OCI-LY1 (cell line): ENCODE measurements at regions not wholly inside any gene's neighbourhood (a gene's known extent, or its start where the extent isn't known, plus 50 kb on each side); places are given as distances from the start of the nearest gene placed in this dataset.

Experiments used
- H2AFZ ChIP-seq: fragments of 200-600 bp; sonication (generic), shearing (Covaris generic); 2 replicates; pipeline ENCODE4 v1.6.0; 2014; ENCODE audit warnings: antibody characterized with exemption, mild to moderate bottlenecking, low read length
- H3F3A ChIP-seq: fragments of 200-600 bp; sonication (generic), shearing (Covaris generic); 2 replicates; pipeline ENCODE4 v1.6.0; 2014; ENCODE audit warnings: mild to moderate bottlenecking, antibody characterized with exemption, low read length, moderate library complexity; ENCODE audit not compliant: insufficient read depth
- H3K27ac ChIP-seq: fragments of 200-600 bp; sonication (generic); 2 replicates; pipeline ENCODE4 v1.5.1; 2014; ENCODE audit warnings: low read length, mixed run types, mild to moderate bottlenecking, low read depth; ENCODE audit not compliant: poor library complexity, severe bottlenecking
- H3K27me3 ChIP-seq: fragments of 200-600 bp; sonication (generic); 2 replicates; pipeline ENCODE4 v1.6.0; 2014; ENCODE audit warnings: antibody characterized with exemption, mild to moderate bottlenecking, low read length, moderate library complexity; ENCODE audit not compliant: insufficient read depth
- H3K36me3 ChIP-seq: fragments of 200-600 bp; sonication (generic); 2 replicates; pipeline ENCODE4 v1.6.1; 2014; ENCODE audit warnings: mild to moderate bottlenecking, antibody characterized with exemption, low read length, moderate library complexity, mixed read lengths; ENCODE audit not compliant: insufficient read depth
- H3K4me1 ChIP-seq: fragments of 200-600 bp; sonication (generic); 2 replicates; pipeline ENCODE4 v1.5.1; 2014; ENCODE audit warnings: mild to moderate bottlenecking, low read length, moderate library complexity; ENCODE audit not compliant: insufficient read depth, severe bottlenecking
- H3K4me2 ChIP-seq: fragments of 200-600 bp; sonication (generic), shearing (Covaris generic); 2 replicates; pipeline ENCODE4 v1.6.1; 2014; ENCODE audit warnings: low read length
- H3K4me3 ChIP-seq: fragments of 200-600 bp; sonication (generic); 2 replicates; pipeline ENCODE4 v1.5.1; 2014; ENCODE audit warnings: low read length, low read depth, mild to moderate bottlenecking, mixed read lengths; ENCODE audit not compliant: poor library complexity, severe bottlenecking
- H3K79me2 ChIP-seq: fragments of 200-600 bp; shearing (Covaris generic); 2 replicates; pipeline ENCODE4 v1.6.1; 2016; ENCODE audit warnings: mixed run types, low read length, mixed read lengths; ENCODE audit not compliant: insufficient read depth
- H3K9ac ChIP-seq: fragments of 200-600 bp; sonication (generic), shearing (Covaris generic); 2 replicates; pipeline ENCODE4 v1.6.1; 2014; ENCODE audit warnings: mild to moderate bottlenecking, low read length, mixed read lengths
- H3K9me2 ChIP-seq: fragments of 200-600 bp; sonication (generic), shearing (Covaris generic); 2 replicates; pipeline ENCODE4 v1.6.1; 2014; ENCODE audit warnings: low read depth, mild to moderate bottlenecking, low read length, mixed read lengths
- H3K9me3 ChIP-seq: fragments of 200-600 bp; shearing (Covaris generic); 2 replicates; pipeline ENCODE4 v1.6.1; 2014; ENCODE audit warnings: low read length, mixed read lengths
- H4K20me1 ChIP-seq: fragments of 200-600 bp; sonication (generic), shearing (Covaris generic); 2 replicates; pipeline ENCODE4 v1.6.0; 2016; ENCODE audit warnings: mild to moderate bottlenecking, low read length; ENCODE audit not compliant: insufficient read depth
- CTCF ChIP-seq: fragments of 200-600 bp; sonication (generic), shearing (Covaris generic); IDR thresholded peaks from 2 replicates; pipeline ENCODE4 v1.5.1; 2017; ENCODE audit warnings: mild to moderate bottlenecking, antibody characterized with exemption, low read length, moderate library complexity, mixed read lengths
- EZH2 ChIP-seq: fragments of 200-600 bp; sonication (generic), shearing (Covaris generic); IDR thresholded peaks from 2 replicates; pipeline ENCODE4 v1.8.0; 2017; ENCODE audit warnings: borderline replicate concordance, mixed run types, mild to moderate bottlenecking, antibody characterized with exemption, low read length, moderate library complexity, mixed read lengths

GRCh38 chr11:46198245-46199240, 77.3 kb upstream of the PHF21A start:
- H3K79me2 ChIP-seq = no peaks in the 10 kb centered on the region
- no peaks in the 10 kb centered on the region for H3F3A ChIP-seq
- H3K27ac ChIP-seq = no peak overlapping the region
- no peak overlapping the region for H2AFZ ChIP-seq
- H3K9me3 ChIP-seq = no peaks in the 10 kb centered on the region
- H3K27me3 ChIP-seq = peaks cover 8% of the 10 kb centered on the region; the same call in 1 of the 2 replicates
- H3K4me2 ChIP-seq = no peak overlapping the region
- H4K20me1 ChIP-seq = no peaks in the 10 kb centered on the region
- H3K36me3 ChIP-seq = no peaks in the 10 kb centered on the region
- H3K4me3 ChIP-seq = no peak overlapping the region
- no peaks in the 10 kb centered on the region for H3K9me2 ChIP-seq
- H3K4me1 ChIP-seq = no peaks in the 10 kb centered on the region
- H3K9ac ChIP-seq = no peak overlapping the region
- TF ChIP-seq EZH2 = no peak
- TF ChIP-seq CTCF = no peak

DNA sequence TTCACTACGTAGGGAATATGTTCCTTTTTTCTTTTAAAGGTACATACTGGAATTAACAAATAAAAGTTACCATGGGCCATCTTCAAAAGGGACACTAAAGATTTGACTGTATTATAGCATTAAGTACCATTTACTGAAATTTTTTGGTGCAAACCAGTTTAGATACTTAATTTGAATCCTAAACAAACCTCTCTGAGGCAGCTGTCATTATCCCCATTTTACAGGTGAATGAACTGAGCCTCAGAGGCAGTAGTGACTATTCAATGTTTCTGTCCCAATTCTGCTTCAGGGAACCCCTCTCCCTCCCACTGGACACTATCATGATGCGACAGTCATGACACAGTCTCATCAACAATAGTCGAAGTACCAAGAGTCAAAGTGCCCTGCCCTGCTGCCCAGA, 76.2 kb upstream of the PHF21A start:
- Histone ChIP-seq H3K4me2 (no peak overlapping the region), H3F3A (no peaks in the 10 kb centered on the region), H3K9ac (no peak overlapping the region), H3K9me2 (no peaks in the 10 kb centered on the region), H4K20me1 (no peaks in the 10 kb centered on the region), H3K36me3 (no peaks in the 10 kb centered on the region), H3K27me3 (peaks cover 8% of the 10 kb centered on the region; the same call in 1 of the 2 replicates), H3K4me3 (no peak overlapping the region), H3K79me2 (no peaks in the 10 kb centered on the region), H3K27ac (no peak overlapping the region), H2AFZ (no peak overlapping the region), H3K9me3 (no peaks in the 10 kb centered on the region), H3K4me1 (no peaks in the 10 kb centered on the region)
- TF ChIP-seq EZH2 = no peak
- TF ChIP-seq CTCF = no peak

GRCh38 chr11:46188017-46188416, 66.8 kb upstream of the PHF21A start:
- no peaks in the 10 kb centered on the region for H3K79me2 ChIP-seq
- peaks cover 2% of the 10 kb centered on the region; the same call in 1 of the 2 replicates for H3K9me3 ChIP-seq
- no peak for TF ChIP-seq CTCF
- no peak for TF ChIP-seq EZH2
- H3K4me2 ChIP-seq = no peak overlapping the region
- H3F3A ChIP-seq = no peaks in the 10 kb centered on the region
- H4K20me1 ChIP-seq = no peaks in the 10 kb centered on the region
- H2AFZ ChIP-seq = no peak overlapping the region
- H3K4me3 ChIP-seq = no peak overlapping the region
- H3K9ac ChIP-seq = no peak overlapping the region
- H3K27ac ChIP-seq = no peak overlapping the region
- no peaks in the 10 kb centered on the region for H3K36me3 ChIP-seq
- H3K4me1 ChIP-seq = no peaks in the 10 kb centered on the region
- H3K27me3 ChIP-seq = no peaks in the 10 kb centered on the region; the same call in 1 of the 2 replicates
- H3K9me2 ChIP-seq = no peaks in the 10 kb centered on the region
